ENCODE measurements at regions not wholly inside any gene's neighbourhood (a gene's known extent, or its start where the extent isn't known, plus 50 kb on each side); places are given as distances from the start of the nearest gene placed in this dataset.
A peak's percentile ranks its signal among the peaks of the same experiment; 100 is the strongest.

GRCh38 chr9:129353697-129354336 is 175.8 kb upstream of the IER5L start:
- no peak overlapping the region for H2AFZ ChIP-seq (ENCODE audit: low read depth, low read length)
- peak overlapping the region in 1 of 2 experiments; percentile 62 for H3K14ac ChIP-seq (ENCODE audit: low read length in 2 of 2)
- H3K4ac ChIP-seq (ENCODE audit: low read depth in 1 of 2, low read length in 2 of 2): peak overlapping the region in 1 of 2 experiments; percentile 76
- peak overlapping the region; percentile 17 for H2AK5ac ChIP-seq (ENCODE audit: low read length, severe bottlenecking)
- H3K9ac ChIP-seq (ENCODE audit: low read length): peak overlapping the region; percentile 51
- H3K23ac ChIP-seq (ENCODE audit: low read length in 2 of 2): no peak overlapping the region
- no peak for DNase-seq
- H4K8ac ChIP-seq (ENCODE audit: low read length): no peak overlapping the region
- H3K4me3 ChIP-seq (ENCODE audit: insufficient read depth in 1 of 2, low read depth in 1 of 2, low read length in 2 of 2): no peak overlapping the region
- no peak overlapping the region for H2BK120ac ChIP-seq (ENCODE audit: low read depth, low read length)
- H2BK5ac ChIP-seq (ENCODE audit: low read depth, low read length, poor library complexity, severe bottlenecking): no peak overlapping the region
- no peak overlapping the region for H3K4me2 ChIP-seq (ENCODE audit: low read length, poor library complexity, severe bottlenecking)
- no peaks in the 10 kb centered on the region for H3K36me3 ChIP-seq (ENCODE audit: control insufficient read depth in 1 of 2, insufficient read depth in 2 of 2, low read depth in 1 of 2, low read length in 2 of 2)
- H3K27me3 ChIP-seq (ENCODE audit: control insufficient read depth in 1 of 2, insufficient read depth in 1 of 2, low read length in 2 of 2): no peaks in the 10 kb centered on the region
- peaks cover 24% of the 10 kb centered on the region for H3K4me1 ChIP-seq (ENCODE audit: control insufficient read depth, insufficient read depth, low read depth, low read length)
- peak overlapping the region; percentile 72 for H4K91ac ChIP-seq (ENCODE audit: low read length)
- 92% methylated on average over 12 of the region's 12 CpGs for WGBS
- peak overlapping the region; percentile 29 for H2BK15ac ChIP-seq (ENCODE audit: low read depth, poor library complexity, severe bottlenecking)
- peak overlapping the region; percentile 14 to 90 for H3K18ac ChIP-seq (ENCODE audit: low read depth in 1 of 2, low read length in 2 of 2)
- peak overlapping the region in 1 of 2 experiments; percentile 70 for H2BK12ac ChIP-seq (ENCODE audit: low read length in 2 of 2)
- H3K79me1 ChIP-seq (replicated peaks; ENCODE audit: low read length, poor library complexity, severe bottlenecking): no peaks in the 10 kb centered on the region
- H3K9me3 ChIP-seq (ENCODE audit: control insufficient read depth, low read length): peaks cover 14% of the 10 kb centered on the region
- no peak overlapping the region for H3K27ac ChIP-seq (ENCODE audit: low read length, poor library complexity, severe bottlenecking)

GRCh38 chr9:129352146-129352865 is 174.2 kb upstream of the IER5L start:
- H4K91ac ChIP-seq (ENCODE audit: low read length): peak overlapping the region; percentile 91
- DNase-seq: no peak
- H2BK5ac ChIP-seq (ENCODE audit: low read depth, low read length, poor library complexity, severe bottlenecking): peak overlapping the region; percentile 0
- 8% methylated on average over 43 of the region's 49 CpGs for WGBS
- H2AFZ ChIP-seq (ENCODE audit: low read depth, low read length): peak overlapping the region; percentile 43
- peak overlapping the region in 1 of 2 experiments; percentile 91 for H3K14ac ChIP-seq (ENCODE audit: low read length in 2 of 2)
- H3K18ac ChIP-seq (ENCODE audit: low read depth in 1 of 2, low read length in 2 of 2): peak overlapping the region; percentile 97 to 99
- H3K4me2 ChIP-seq (ENCODE audit: low read length, poor library complexity, severe bottlenecking): peak overlapping the region; percentile 96
- H3K9me3 ChIP-seq (ENCODE audit: control insufficient read depth, low read length): peaks cover 14% of the 10 kb centered on the region
- peak overlapping the region; percentile 54 to 64 for H3K4me3 ChIP-seq (ENCODE audit: insufficient read depth in 1 of 2, low read depth in 1 of 2, low read length in 2 of 2)
- no peaks in the 10 kb centered on the region for H3K79me1 ChIP-seq (replicated peaks; ENCODE audit: low read length, poor library complexity, severe bottlenecking)
- peak overlapping the region; percentile 99 for H2BK120ac ChIP-seq (ENCODE audit: low read depth, low read length)
- peak overlapping the region; percentile 82 for H2BK15ac ChIP-seq (ENCODE audit: low read depth, poor library complexity, severe bottlenecking)
- peak overlapping the region; percentile 81 for H3K9ac ChIP-seq (ENCODE audit: low read length)
- peak overlapping the region; percentile 97 for H4K8ac ChIP-seq (ENCODE audit: low read length)
- H3K27ac ChIP-seq (ENCODE audit: low read length, poor library complexity, severe bottlenecking): no peak overlapping the region
- no peak overlapping the region for H2AK5ac ChIP-seq (ENCODE audit: low read length, severe bottlenecking)
- no peaks in the 10 kb centered on the region for H3K27me3 ChIP-seq (ENCODE audit: control insufficient read depth in 1 of 2, insufficient read depth in 1 of 2, low read length in 2 of 2)
- peak overlapping the region; percentile 96 for H3K4ac ChIP-seq (ENCODE audit: low read depth in 1 of 2, low read length in 2 of 2)
- no peaks in the 10 kb centered on the region for H3K36me3 ChIP-seq (ENCODE audit: control insufficient read depth in 1 of 2, insufficient read depth in 2 of 2, low read depth in 1 of 2, low read length in 2 of 2)
- peak overlapping the region; percentile 76 to 91 for H2BK12ac ChIP-seq (ENCODE audit: low read length in 2 of 2)
- peaks cover 30% of the 10 kb centered on the region for H3K4me1 ChIP-seq (ENCODE audit: control insufficient read depth, insufficient read depth, low read depth, low read length)
- peak overlapping the region in 1 of 2 experiments; percentile 85 for H3K23ac ChIP-seq (ENCODE audit: low read length in 2 of 2)

GRCh38 chr9:129351642-129352145 is 173.6 kb upstream of the IER5L start:
- peak overlapping the region; percentile 88 for H4K91ac ChIP-seq (ENCODE audit: low read length)
- peak overlapping the region; percentile 99 for H2BK120ac ChIP-seq (ENCODE audit: low read depth, low read length)
- no peaks in the 10 kb centered on the region for H3K79me1 ChIP-seq (replicated peaks; ENCODE audit: low read length, poor library complexity, severe bottlenecking)
- H3K18ac ChIP-seq (ENCODE audit: low read depth in 1 of 2, low read length in 2 of 2): peak overlapping the region; percentile 89 to 97
- peak overlapping the region; percentile 94 for H4K8ac ChIP-seq (ENCODE audit: low read length)
- H3K4me3 ChIP-seq (ENCODE audit: insufficient read depth in 1 of 2, low read depth in 1 of 2, low read length in 2 of 2): peak overlapping the region; percentile 54 to 64
- H3K4me1 ChIP-seq (ENCODE audit: control insufficient read depth, insufficient read depth, low read depth, low read length): peaks cover 30% of the 10 kb centered on the region
- H2BK12ac ChIP-seq (ENCODE audit: low read length in 2 of 2): peak overlapping the region; percentile 30 to 85
- H3K4me2 ChIP-seq (ENCODE audit: low read length, poor library complexity, severe bottlenecking): peak overlapping the region; percentile 96
- H3K9ac ChIP-seq (ENCODE audit: low read length): peak overlapping the region; percentile 81
- no peak overlapping the region for H2BK5ac ChIP-seq (ENCODE audit: low read depth, low read length, poor library complexity, severe bottlenecking)
- no peak overlapping the region for H3K14ac ChIP-seq (ENCODE audit: low read length in 2 of 2)
- peaks cover 14% of the 10 kb centered on the region for H3K9me3 ChIP-seq (ENCODE audit: control insufficient read depth, low read length)
- peak overlapping the region; percentile 43 for H2AFZ ChIP-seq (ENCODE audit: low read depth, low read length)
- no peaks in the 10 kb centered on the region for H3K36me3 ChIP-seq (ENCODE audit: control insufficient read depth in 1 of 2, insufficient read depth in 2 of 2, low read depth in 1 of 2, low read length in 2 of 2)
- 1% methylated on average over 15 of the region's 19 CpGs for WGBS
- H2BK15ac ChIP-seq (ENCODE audit: low read depth, poor library complexity, severe bottlenecking): peak overlapping the region; percentile 77
- no peak overlapping the region for H2AK5ac ChIP-seq (ENCODE audit: low read length, severe bottlenecking)
- H3K4ac ChIP-seq (ENCODE audit: low read depth in 1 of 2, low read length in 2 of 2): peak overlapping the region; percentile 67 to 87
- no peaks in the 10 kb centered on the region for H3K27me3 ChIP-seq (ENCODE audit: control insufficient read depth in 1 of 2, insufficient read depth in 1 of 2, low read length in 2 of 2)
- H3K27ac ChIP-seq (ENCODE audit: low read length, poor library complexity, severe bottlenecking): no peak overlapping the region
- peak overlapping the region in 1 of 2 experiments; percentile 85 for H3K23ac ChIP-seq (ENCODE audit: low read length in 2 of 2)
- DNase-seq: peak; percentile 54

Data from mesenchymal stem cell (in vitro differentiated cells and primary cell).